Peyer's patch (tissue), 4 donors: ENCODE measurements at regions not wholly inside any gene's neighbourhood (a gene's known extent, or its start where the extent isn't known, plus 50 kb on each side); places are given as distances from the start of the nearest gene placed in this dataset.

Experiments used
- POLR2A ChIP-seq, 2 donors: fragments of 450-650 bp; IDR thresholded peaks; one replicate each; pipeline ENCODE4 v1.5.1; 2017; ENCODE audit warnings: antibody characterized with exemption in 2 of 2, mild to moderate bottlenecking in 2 of 2, moderate library complexity in 2 of 2
- TF ChIP-seq, protein P1 (sequence below), 6 experiments: fragments of 450-650 bp in 4 of 6; fragments of 200-600 bp in 2 of 6; sonication (generic) in 1 of 6; IDR thresholded peaks; one replicate each; pipeline ENCODE4 v1.5.1; 2017 to 2019; ENCODE audit warnings: antibody characterized with exemption in 6 of 6, mild to moderate bottlenecking in 3 of 6, moderate library complexity in 1 of 6

DNA sequence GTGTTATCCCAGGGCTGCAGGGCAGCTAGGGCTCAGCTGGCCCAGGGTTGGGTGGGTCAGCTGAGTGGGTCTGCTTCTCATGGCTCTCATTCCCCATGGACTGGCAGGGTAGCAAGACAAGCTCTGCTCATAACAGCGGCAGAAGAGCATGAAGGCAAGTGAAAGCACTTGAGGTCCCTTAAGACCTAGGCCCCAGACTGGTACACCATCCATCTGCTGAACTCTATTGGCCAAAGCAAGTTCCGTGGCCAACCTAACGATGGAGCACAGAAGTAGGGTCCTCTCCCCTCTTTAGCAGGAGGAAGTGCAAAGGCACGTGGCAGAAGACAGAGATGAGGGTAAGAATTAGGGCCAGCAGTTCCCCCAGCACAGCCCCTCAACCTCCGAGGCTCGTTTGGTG lies 174.3 kb upstream of the TOPAZ1 start:
- TF ChIP-seq POLR2A (IDR thresholded peaks at IDR 0.05) = no peak
- TF ChIP-seq, protein P1, sequence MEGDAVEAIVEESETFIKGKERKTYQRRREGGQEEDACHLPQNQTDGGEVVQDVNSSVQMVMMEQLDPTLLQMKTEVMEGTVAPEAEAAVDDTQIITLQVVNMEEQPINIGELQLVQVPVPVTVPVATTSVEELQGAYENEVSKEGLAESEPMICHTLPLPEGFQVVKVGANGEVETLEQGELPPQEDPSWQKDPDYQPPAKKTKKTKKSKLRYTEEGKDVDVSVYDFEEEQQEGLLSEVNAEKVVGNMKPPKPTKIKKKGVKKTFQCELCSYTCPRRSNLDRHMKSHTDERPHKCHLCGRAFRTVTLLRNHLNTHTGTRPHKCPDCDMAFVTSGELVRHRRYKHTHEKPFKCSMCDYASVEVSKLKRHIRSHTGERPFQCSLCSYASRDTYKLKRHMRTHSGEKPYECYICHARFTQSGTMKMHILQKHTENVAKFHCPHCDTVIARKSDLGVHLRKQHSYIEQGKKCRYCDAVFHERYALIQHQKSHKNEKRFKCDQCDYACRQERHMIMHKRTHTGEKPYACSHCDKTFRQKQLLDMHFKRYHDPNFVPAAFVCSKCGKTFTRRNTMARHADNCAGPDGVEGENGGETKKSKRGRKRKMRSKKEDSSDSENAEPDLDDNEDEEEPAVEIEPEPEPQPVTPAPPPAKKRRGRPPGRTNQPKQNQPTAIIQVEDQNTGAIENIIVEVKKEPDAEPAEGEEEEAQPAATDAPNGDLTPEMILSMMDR (IDR thresholded peaks at IDR 0.05) = no peak
